ENCODE measurements at regions not wholly inside any gene's neighbourhood (a gene's known extent, or its start where the extent isn't known, plus 50 kb on each side); places are given as distances from the start of the nearest gene placed in this dataset.

- TF ChIP-seq CTCF (IDR thresholded peaks at IDR 0.05; ENCODE audit: poor library complexity) (no peak), EZH2phosphoT487 (IDR thresholded peaks at IDR 0.05; ENCODE audit: low read depth, severe bottlenecking, unreplicated experiment) (no peak), EZH2 (IDR thresholded peaks at IDR 0.05; ENCODE audit: borderline replicate concordance) (no peak)
Observed at GRCh38 chr9:110078604-110079003, 129.4 kb downstream of the C9orf152 start.

Measured in hepatocyte (in vitro differentiated cells).